ENCODE measurements at regions not wholly inside any gene's neighbourhood (a gene's known extent, or its start where the extent isn't known, plus 50 kb on each side); places are given as distances from the start of the nearest gene placed in this dataset.

GRCh38 chr7:81209059-81209458 is 290.2 kb upstream of the SEMA3C start:
- Histone ChIP-seq H4K20me1 (ENCODE audit: insufficient read depth, low read length) (no peaks in the 10 kb centered on the region), H3K79me2 (ENCODE audit: insufficient read depth, low read length) (no peaks in the 10 kb centered on the region), H3K9ac (ENCODE audit: insufficient read depth, low read depth, low read length) (no peak overlapping the region), H3K4me3 (replicated peaks in 1 of 3; ENCODE audit: insufficient read depth in 1 of 3, low read depth in 2 of 3, low read length in 3 of 3) (no peak overlapping the region), H3K36me3 (replicated peaks in 1 of 2; ENCODE audit: control insufficient read depth in 1 of 2, insufficient read depth in 2 of 2, low read length in 2 of 2) (no peaks in the 10 kb centered on the region), H3K27me3 (ENCODE audit: control insufficient read depth in 1 of 2, insufficient read depth in 2 of 2, low read length in 2 of 2) (no peaks in the 10 kb centered on the region), H2AFZ (ENCODE audit: low read length) (no peak overlapping the region), H3K4me2 (ENCODE audit: low read depth, low read length) (no peak overlapping the region), H3K9me3 (ENCODE audit: low read length) (no peaks in the 10 kb centered on the region), H3K4me1 (ENCODE audit: insufficient read depth, low read length) (no peaks in the 10 kb centered on the region), H3K27ac (ENCODE audit: extremely low read length, insufficient read depth, low read length) (no peak overlapping the region)
- ChIA-PET POLR2A (no interaction called here), CTCF (ENCODE audit: low intra/inter-chr PET ratio, low total read pairs) (no interaction called here)
- in situ Hi-C loops (cut with HindIII; ENCODE audit: extremely low pct_ligation_motif_present, low pct_unique_long_range_greater_than_20kb) (no loop called here), intact Hi-C loops (cut with micrococcal nuclease; ENCODE audit: unreplicated experiment) (no loop called here)
- no peak for DNase-seq (ENCODE audit: low spot score)
- BruUV-seq (replicated peaks): no TSS peak
- ATAC-seq: no peak
- TF ChIP-seq ZBTB46 (CRISPR knock-in tag; IDR thresholded peaks at IDR 0.05; ENCODE audit: borderline replicate concordance): no peak
- TF ChIP-seq GPBP1L1 (CRISPR knock-in tag; IDR thresholded peaks at IDR 0.05): no peak
- no peak for TF ChIP-seq ZNF543 (CRISPR knock-in tag; IDR thresholded peaks at IDR 0.05)
- no peak for TF ChIP-seq SRSF9 (IDR thresholded peaks at IDR 0.05; ENCODE audit: borderline replicate concordance, insufficient read depth, low read depth, low read length, poor library complexity, severe bottlenecking)
- no peak for TF ChIP-seq RCOR2 (CRISPR knock-in tag; IDR thresholded peaks at IDR 0.05)
- no peak for TF ChIP-seq ISX (CRISPR knock-in tag; conservative IDR thresholded peaks at IDR 0.05)
- no peak for TF ChIP-seq ERF (CRISPR knock-in tag; IDR thresholded peaks at IDR 0.05)
- no peak for TF ChIP-seq CCAR2 (optimal IDR thresholded peaks at IDR 0.05; ENCODE audit: low read depth, low read length)
- no peak for TF ChIP-seq U2AF2 (IDR thresholded peaks at IDR 0.05; ENCODE audit: low read depth, low read length)
- TF ChIP-seq HNF1A (IDR thresholded peaks at IDR 0.05; ENCODE audit: low read depth): no peak
- no peak for TF ChIP-seq HNF1A (CRISPR knock-in tag; IDR thresholded peaks at IDR 0.05; ENCODE audit: borderline replicate concordance)
- no peak for FAIRE-seq
- 18% methylated on average over 2 of the region's 2 CpGs for WGBS (ENCODE audit: low lambda C conversion rate)

Data from HepG2 (cell line).